Suppressor macrophage (primary cell): ENCODE measurements at regions not wholly inside any gene's neighbourhood (a gene's known extent, or its start where the extent isn't known, plus 50 kb on each side); places are given as distances from the start of the nearest gene placed in this dataset.
"Not testable (repeated sequence)": the region's sequence is repeated elsewhere in the genome, so short reads cannot be mapped to it uniquely, and the experiment has no call there.

Source experiments
- DNase-seq, 4 experiments: peaks; one replicate each; pipeline ENCODE4 v3.0.0-alpha.2; 2020 to 2022

- DNase-seq = no peak
Measured at GRCh38 chr17:5870231-5870953, 199.8 kb upstream of the WSCD1 start.

- DNase-seq = no peak
Measured at GRCh38 chr17:5871666-5872065, 198.5 kb upstream of the WSCD1 start.

GRCh38 chr17:5872831-5873230, 197.3 kb upstream of the WSCD1 start:
- no peak for DNase-seq

- peak in 2 of 4 experiments; percentile 3 to 13 for DNase-seq
Measured at GRCh38 chr17:5873781-5874180, 196.4 kb upstream of the WSCD1 start.

- DNase-seq = no peak
Measured at GRCh38 chr17:5874486-5874885, 195.7 kb upstream of the WSCD1 start.

- DNase-seq = no peak
Measured at GRCh38 chr17:5877366-5877765, 192.8 kb upstream of the WSCD1 start.

- DNase-seq = no peak
Measured at GRCh38 chr17:5877948-5878347, 192.2 kb upstream of the WSCD1 start.

- DNase-seq = no peak
Measured at GRCh38 chr17:5881849-5882248, 188.3 kb upstream of the WSCD1 start.

GRCh38 chr17:5883775-5884665, 186.2 kb upstream of the WSCD1 start:
- no peak for DNase-seq

- no peak for DNase-seq
Measured at GRCh38 chr17:5885336-5885735, 184.8 kb upstream of the WSCD1 start.

- no peak for DNase-seq
Measured at GRCh38 chr17:5888811-5889210, 181.4 kb upstream of the WSCD1 start.

GRCh38 chr17:5892921-5893675, 177.1 kb upstream of the WSCD1 start:
- DNase-seq = no peak

- DNase-seq = no peak
Measured at GRCh38 chr17:5893741-5894140, 176.4 kb upstream of the WSCD1 start.

GRCh38 chr17:5895276-5895675, 174.9 kb upstream of the WSCD1 start:
- DNase-seq = no peak

GRCh38 chr17:5896215-5896614, 174.0 kb upstream of the WSCD1 start:
- DNase-seq = no peak

- DNase-seq = no peak
Measured at GRCh38 chr17:5897275-5897911, 172.8 kb upstream of the WSCD1 start.

- not testable (repeated sequence) for DNase-seq
Measured at GRCh38 chr17:5897981-5898380, 172.2 kb upstream of the WSCD1 start.

- DNase-seq = no peak
Measured at GRCh38 chr17:5898406-5898805, 171.8 kb upstream of the WSCD1 start.

GRCh38 chr17:5899496-5900195, 170.5 kb upstream of the WSCD1 start:
- DNase-seq = no peak

- DNase-seq = no peak
Measured at GRCh38 chr17:5901731-5902130, 168.4 kb upstream of the WSCD1 start.

- no peak for DNase-seq
Measured at GRCh38 chr17:5902181-5903140, 167.7 kb upstream of the WSCD1 start.
